Subcutaneous abdominal adipose tissue (tissue), 5 donors: ENCODE measurements at regions not wholly inside any gene's neighbourhood (a gene's known extent, or its start where the extent isn't known, plus 50 kb on each side); places are given as distances from the start of the nearest gene placed in this dataset.

Source experiments
- H3K27ac ChIP-seq: one replicate; pipeline ENCODE4 v1.7.0; 2013; ENCODE audit warnings: low read depth, mild to moderate bottlenecking, inconsistent platforms, low read length, moderate library complexity
- H3K27me3 ChIP-seq, 5 donors: one replicate each; pipeline ENCODE4 v1.7.0; 2013; ENCODE audit warnings: low read length in 5 of 5, inconsistent platforms in 1 of 5; ENCODE audit not compliant: control insufficient read depth in 5 of 5, insufficient read depth in 4 of 5
- H3K36me3 ChIP-seq, 5 donors: one replicate each; pipeline ENCODE4 v1.7.0; 2013; ENCODE audit warnings: low read length in 5 of 5; ENCODE audit not compliant: control insufficient read depth in 5 of 5, insufficient read depth in 5 of 5
- H3K4me1 ChIP-seq, 5 donors: one replicate each; pipeline ENCODE4 v1.7.0; 2013; ENCODE audit warnings: low read length in 5 of 5, mild to moderate bottlenecking in 3 of 5, moderate library complexity in 1 of 5; ENCODE audit not compliant: control insufficient read depth in 5 of 5, insufficient read depth in 5 of 5
- H3K4me3 ChIP-seq, 5 donors: one replicate each; pipeline ENCODE4 v1.7.0; 2013; ENCODE audit warnings: low read length in 5 of 5, low read depth in 1 of 5
- H3K9ac ChIP-seq, 5 donors: one replicate each; pipeline ENCODE4 v1.7.0; 2013; ENCODE audit warnings: low read length in 5 of 5, mild to moderate bottlenecking in 4 of 5, moderate library complexity in 3 of 5
- H3K9me3 ChIP-seq, 5 donors: one replicate each; pipeline ENCODE4 v1.7.0; 2013; ENCODE audit warnings: low read length in 5 of 5; ENCODE audit not compliant: control insufficient read depth in 5 of 5
- donor health status: healthy.
- donor health status: healthy.
- donor health status: healthy.
- donor health status: healthy.
- donor health status: healthy.

- H3K4me3 ChIP-seq = no peak overlapping the region
- no peaks in the 10 kb centered on the region for H3K27me3 ChIP-seq
- no peak overlapping the region for H3K27ac ChIP-seq
- H3K36me3 ChIP-seq = no peaks in the 10 kb centered on the region
- no peaks in the 10 kb centered on the region for H3K4me1 ChIP-seq
- no peak overlapping the region for H3K9ac ChIP-seq
- H3K9me3 ChIP-seq = no peaks in the 10 kb centered on the region
Measured at GRCh38 chr13:76349700-76350099, 536.5 kb downstream of the KCTD12 start.

GRCh38 chr13:76339649-76340048, 546.6 kb downstream of the KCTD12 start:
- Histone ChIP-seq H3K9me3 (no peaks in the 10 kb centered on the region), H3K27ac (no peak overlapping the region), H3K27me3 (no peaks in the 10 kb centered on the region), H3K9ac (no peak overlapping the region), H3K4me3 (no peak overlapping the region), H3K4me1 (no peaks in the 10 kb centered on the region), H3K36me3 (no peaks in the 10 kb centered on the region)

DNA sequence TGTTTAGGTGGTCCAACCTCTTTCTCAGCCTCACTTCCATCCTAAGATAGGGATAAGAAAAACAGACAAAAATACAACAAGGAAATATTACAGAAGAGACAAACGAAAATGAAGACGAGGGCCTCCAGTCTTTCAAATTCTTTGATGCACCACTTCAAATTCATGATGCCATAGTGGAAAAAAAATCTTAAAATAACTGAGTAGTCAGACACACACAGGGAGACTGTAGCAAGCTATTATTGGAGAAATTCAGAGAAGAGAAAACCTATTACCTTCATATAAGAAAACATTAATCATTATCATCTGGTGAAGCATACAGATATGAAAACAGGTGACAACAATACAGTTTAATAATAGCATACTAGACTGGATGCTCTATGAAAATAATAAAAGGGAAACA, 548.2 kb downstream of the KCTD12 start:
- no peaks in the 10 kb centered on the region for H3K27me3 ChIP-seq
- H3K4me3 ChIP-seq = no peak overlapping the region
- no peak overlapping the region for H3K27ac ChIP-seq
- no peaks in the 10 kb centered on the region for H3K4me1 ChIP-seq
- no peaks in the 10 kb centered on the region for H3K36me3 ChIP-seq
- H3K9me3 ChIP-seq = no peaks in the 10 kb centered on the region
- H3K9ac ChIP-seq = no peak overlapping the region

GRCh38 chr13:76336889-76337844, 549.0 kb downstream of the KCTD12 start:
- Histone ChIP-seq H3K4me1 (no peaks in the 10 kb centered on the region), H3K4me3 (no peak overlapping the region), H3K27me3 (no peaks in the 10 kb centered on the region), H3K9me3 (no peaks in the 10 kb centered on the region), H3K27ac (no peak overlapping the region), H3K36me3 (no peaks in the 10 kb centered on the region), H3K9ac (no peak overlapping the region)

DNA sequence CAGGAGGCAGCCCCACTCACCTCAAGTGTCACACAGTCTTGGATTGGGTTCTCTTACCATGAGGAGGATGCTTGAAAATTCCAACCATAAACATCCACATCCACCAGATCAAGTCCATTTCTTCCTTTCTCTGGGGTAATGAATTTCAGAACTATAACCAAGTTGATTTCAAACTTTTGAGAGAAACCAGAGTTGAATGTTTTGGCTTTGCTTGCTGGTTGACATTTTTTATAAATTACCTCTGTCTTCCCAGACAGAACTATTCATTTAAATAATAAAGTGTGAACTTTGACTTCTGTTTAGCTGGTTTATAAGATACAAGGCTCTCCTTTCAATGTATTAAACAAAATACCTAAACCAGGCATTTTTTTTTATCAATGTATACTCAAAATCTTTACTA, 550.7 kb downstream of the KCTD12 start:
- Histone ChIP-seq H3K27me3 (no peaks in the 10 kb centered on the region), H3K4me3 (no peak overlapping the region), H3K9me3 (no peaks in the 10 kb centered on the region), H3K27ac (no peak overlapping the region), H3K36me3 (no peaks in the 10 kb centered on the region), H3K9ac (no peak overlapping the region), H3K4me1 (no peaks in the 10 kb centered on the region)

- no peak overlapping the region for H3K4me3 ChIP-seq
- no peaks in the 10 kb centered on the region for H3K36me3 ChIP-seq
- no peak overlapping the region for H3K9ac ChIP-seq
- H3K27ac ChIP-seq = no peak overlapping the region
- H3K4me1 ChIP-seq = no peaks in the 10 kb centered on the region
- H3K9me3 ChIP-seq = no peaks in the 10 kb centered on the region
- H3K27me3 ChIP-seq = no peaks in the 10 kb centered on the region
Measured at GRCh38 chr13:76331943-76332712, 554.1 kb downstream of the KCTD12 start.

DNA sequence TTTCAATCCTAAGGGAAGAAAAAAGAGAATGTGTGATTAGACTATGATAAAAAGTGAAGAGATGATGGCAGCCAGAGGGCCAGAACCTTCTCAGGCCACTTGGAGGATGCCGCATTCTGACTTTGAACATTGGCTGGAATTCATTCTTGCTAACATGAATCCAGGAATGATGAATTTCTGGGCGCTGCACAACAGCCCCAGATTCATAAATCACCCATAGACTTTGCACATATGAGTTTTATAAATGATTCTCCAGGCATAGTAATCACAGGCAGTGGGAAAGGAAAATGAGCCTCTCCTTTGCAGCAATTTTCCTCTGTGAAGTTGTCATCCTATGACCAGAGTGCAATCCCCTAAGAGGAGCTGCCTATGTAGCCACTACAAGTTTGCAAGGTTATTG, 555.4 kb downstream of the KCTD12 start:
- Histone ChIP-seq H3K27ac (no peak overlapping the region), H3K4me1 (no peaks in the 10 kb centered on the region)

DNA sequence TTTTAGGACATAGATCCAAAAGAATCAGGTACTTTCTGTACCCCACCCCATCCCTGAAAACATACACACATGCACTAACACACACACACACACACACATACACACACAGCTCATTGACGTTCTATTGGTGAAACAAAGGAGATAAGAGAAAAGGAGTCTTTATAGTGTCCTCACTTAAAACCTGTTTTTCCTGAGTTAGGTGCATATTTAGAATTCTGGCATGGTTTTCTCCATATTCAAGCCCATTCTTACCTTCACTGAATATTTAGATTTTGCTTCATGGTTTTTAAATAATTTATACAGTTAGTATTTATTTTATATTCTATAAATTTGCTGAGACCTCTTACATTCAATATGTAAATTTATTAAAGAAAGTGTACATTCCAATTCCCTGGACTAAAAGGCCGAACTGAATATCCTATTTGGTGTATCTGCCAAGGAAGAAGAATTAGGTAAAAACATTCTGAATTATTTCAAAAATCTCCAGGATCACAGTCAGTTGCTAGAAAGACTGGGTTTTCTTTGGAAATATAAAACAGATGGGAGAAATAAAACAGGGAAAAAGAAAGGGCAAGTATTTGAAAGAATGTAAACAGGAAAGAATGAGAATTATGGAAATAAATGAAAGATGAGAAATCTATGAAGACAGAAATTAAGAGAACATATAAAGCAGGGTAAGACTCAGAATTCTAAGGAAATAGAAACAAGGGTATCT, 556.2 kb downstream of the KCTD12 start:
- no peaks in the 10 kb centered on the region for H3K36me3 ChIP-seq
- H3K4me3 ChIP-seq = no peak overlapping the region
- no peaks in the 10 kb centered on the region for H3K4me1 ChIP-seq
- H3K27me3 ChIP-seq = no peaks in the 10 kb centered on the region
- no peak overlapping the region for H3K9ac ChIP-seq
- H3K9me3 ChIP-seq = no peaks in the 10 kb centered on the region
- H3K27ac ChIP-seq = no peak overlapping the region

More for the DNA sequence above, 555.4 kb downstream of the KCTD12 start:
- no peaks in the 10 kb centered on the region for H3K9me3 ChIP-seq
- H3K4me3 ChIP-seq = no peak overlapping the region
- no peak overlapping the region for H3K9ac ChIP-seq
- H3K36me3 ChIP-seq = no peaks in the 10 kb centered on the region
- H3K27me3 ChIP-seq = no peaks in the 10 kb centered on the region

- no peaks in the 10 kb centered on the region for H3K9me3 ChIP-seq
- no peak overlapping the region for H3K9ac ChIP-seq
- H3K27ac ChIP-seq = no peak overlapping the region
- no peaks in the 10 kb centered on the region for H3K4me1 ChIP-seq
- no peaks in the 10 kb centered on the region for H3K27me3 ChIP-seq
- no peaks in the 10 kb centered on the region for H3K36me3 ChIP-seq
- no peak overlapping the region for H3K4me3 ChIP-seq
Measured at GRCh38 chr13:76329004-76329403, 557.2 kb downstream of the KCTD12 start.

DNA sequence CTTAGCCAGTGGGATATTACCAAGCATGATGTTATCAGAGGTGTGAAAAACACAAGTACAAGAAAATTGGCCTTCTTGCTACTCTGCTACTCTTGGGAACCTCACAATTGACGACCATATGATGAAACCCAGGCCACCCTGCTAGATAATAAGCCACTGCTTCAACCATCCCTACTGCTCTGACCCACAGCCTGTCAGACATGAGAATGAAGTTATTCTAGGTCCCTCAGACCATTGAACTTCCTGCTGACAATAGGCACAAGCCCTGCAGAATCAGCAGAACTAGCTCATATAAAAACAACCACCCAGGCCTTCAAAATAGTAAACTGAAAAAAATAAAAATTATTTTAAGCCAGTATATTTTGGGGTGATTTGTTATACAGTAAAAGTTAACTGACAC, 559.9 kb downstream of the KCTD12 start:
- Histone ChIP-seq H3K27ac (no peak overlapping the region), H3K4me1 (no peaks in the 10 kb centered on the region), H3K9ac (no peak overlapping the region), H3K27me3 (no peaks in the 10 kb centered on the region), H3K9me3 (no peaks in the 10 kb centered on the region), H3K36me3 (no peaks in the 10 kb centered on the region), H3K4me3 (no peak overlapping the region)
